ENCODE measurements at regions not wholly inside any gene's neighbourhood (a gene's known extent, or its start where the extent isn't known, plus 50 kb on each side); places are given as distances from the start of the nearest gene placed in this dataset.

DNA sequence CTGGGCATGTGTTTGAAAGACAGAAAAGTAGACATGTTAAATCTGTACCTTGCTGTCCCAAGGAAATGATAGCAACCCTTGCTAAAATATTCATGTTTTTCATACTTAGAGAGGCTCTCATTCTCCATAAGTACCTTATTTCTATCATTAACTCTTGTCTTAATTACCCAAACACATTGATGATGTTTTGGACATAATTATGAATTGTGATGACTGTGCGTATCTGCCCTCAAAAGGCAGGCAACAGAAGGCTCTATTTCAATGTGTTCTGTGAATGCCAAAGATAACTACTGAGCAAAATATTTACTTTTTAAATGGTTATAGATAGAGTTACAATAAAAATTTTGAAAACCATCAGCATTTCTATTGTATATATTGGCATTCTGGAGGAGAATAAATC is 1263.8 kb downstream of the ZPLD1 start:
- no peak overlapping the region for H2BK5ac ChIP-seq (ENCODE audit: insufficient read length, low read length)
- H4K20me1 ChIP-seq (ENCODE audit: control insufficient read depth, insufficient read depth, insufficient read length) = no peaks in the 10 kb centered on the region
- no peak overlapping the region for H3K18ac ChIP-seq (ENCODE audit: insufficient read length, low read depth, low read length)
- H3K4me1 ChIP-seq (ENCODE audit: insufficient read depth, low read length) = no peaks in the 10 kb centered on the region
- H3K23me2 ChIP-seq (ENCODE audit: insufficient read length, low read depth, low read length, poor library complexity, severe bottlenecking) = no peaks in the 10 kb centered on the region
- H3K4me3 Mint-ChIP-seq = no peak overlapping the region
- no peak overlapping the region for H3K4me2 ChIP-seq (ENCODE audit: insufficient read depth, insufficient read length, low read length)
- H2AK5ac ChIP-seq (ENCODE audit: insufficient read length, low read length) = no peak overlapping the region
- H3K36me3 Mint-ChIP-seq (ENCODE audit: insufficient read depth in 1 of 3, low read depth in 3 of 3) = no peaks in the 10 kb centered on the region
- H3K23ac ChIP-seq (ENCODE audit: insufficient read length, low read depth, low read length) = no peak overlapping the region
- no peak overlapping the region for H3T11ph ChIP-seq (ENCODE audit: low read length)
- H3K9me3 Mint-ChIP-seq = no peaks in the 10 kb centered on the region
- no peaks in the 10 kb centered on the region; the same call in 1 of the 2 replicates for H3K27me3 Mint-ChIP-seq (ENCODE audit: low read depth)
- no peak overlapping the region for H3K27ac ChIP-seq (ENCODE audit: insufficient read length, low read depth, low read length)
- H4K91ac ChIP-seq (ENCODE audit: insufficient read length, low read depth, low read length) = no peak overlapping the region
- no peaks in the 10 kb centered on the region for H3K27me3 ChIP-seq (ENCODE audit: insufficient read depth, low read length)
- H2BK15ac ChIP-seq (ENCODE audit: low read depth, low read length) = no peak overlapping the region
- H3K14ac ChIP-seq (ENCODE audit: insufficient read depth, low read length) = no peak overlapping the region
- H3K79me1 ChIP-seq (ENCODE audit: insufficient read depth, low read depth, low read length, poor library complexity, severe bottlenecking) = no peaks in the 10 kb centered on the region
- WGBS (ENCODE audit: extremely low coverage, insufficient read length, low lambda C conversion rate) = no CpG with 5 or more reads among the region's 1 CpG
- H3K27ac Mint-ChIP-seq = no peak overlapping the region
- H4K8ac ChIP-seq (replicated peaks; ENCODE audit: insufficient read length, low read depth, low read length) = no peak overlapping the region
- no peak overlapping the region for H2BK20ac ChIP-seq (ENCODE audit: low read depth, low read length, poor library complexity, severe bottlenecking)
- H3K4ac ChIP-seq (ENCODE audit: low read depth, low read length) = no peak overlapping the region
- no peak overlapping the region for H2BK120ac ChIP-seq (ENCODE audit: low read depth, low read length, poor library complexity, severe bottlenecking)
- no peak overlapping the region for H3K56ac ChIP-seq (ENCODE audit: insufficient read length, low read depth, low read length)
- DNase-seq = no peak
- no peak overlapping the region for H2AFZ ChIP-seq (ENCODE audit: low read length)
- H3K9ac ChIP-seq (ENCODE audit: extremely low read depth, insufficient read length, low read length) = no peak overlapping the region
- H4K5ac ChIP-seq (ENCODE audit: insufficient read length, low read depth, low read length) = no peak overlapping the region
- H3K79me2 ChIP-seq (ENCODE audit: insufficient read depth, low read length) = no peaks in the 10 kb centered on the region
- no peaks in the 10 kb centered on the region for H3K4me1 Mint-ChIP-seq
- no peaks in the 10 kb centered on the region for H3K9me3 ChIP-seq (ENCODE audit: control insufficient read depth, low read depth, low read length)
- no peak overlapping the region for H2BK12ac ChIP-seq (ENCODE audit: insufficient read length, low read depth, low read length)
- TF ChIP-seq, protein P1, sequence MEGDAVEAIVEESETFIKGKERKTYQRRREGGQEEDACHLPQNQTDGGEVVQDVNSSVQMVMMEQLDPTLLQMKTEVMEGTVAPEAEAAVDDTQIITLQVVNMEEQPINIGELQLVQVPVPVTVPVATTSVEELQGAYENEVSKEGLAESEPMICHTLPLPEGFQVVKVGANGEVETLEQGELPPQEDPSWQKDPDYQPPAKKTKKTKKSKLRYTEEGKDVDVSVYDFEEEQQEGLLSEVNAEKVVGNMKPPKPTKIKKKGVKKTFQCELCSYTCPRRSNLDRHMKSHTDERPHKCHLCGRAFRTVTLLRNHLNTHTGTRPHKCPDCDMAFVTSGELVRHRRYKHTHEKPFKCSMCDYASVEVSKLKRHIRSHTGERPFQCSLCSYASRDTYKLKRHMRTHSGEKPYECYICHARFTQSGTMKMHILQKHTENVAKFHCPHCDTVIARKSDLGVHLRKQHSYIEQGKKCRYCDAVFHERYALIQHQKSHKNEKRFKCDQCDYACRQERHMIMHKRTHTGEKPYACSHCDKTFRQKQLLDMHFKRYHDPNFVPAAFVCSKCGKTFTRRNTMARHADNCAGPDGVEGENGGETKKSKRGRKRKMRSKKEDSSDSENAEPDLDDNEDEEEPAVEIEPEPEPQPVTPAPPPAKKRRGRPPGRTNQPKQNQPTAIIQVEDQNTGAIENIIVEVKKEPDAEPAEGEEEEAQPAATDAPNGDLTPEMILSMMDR (conservative IDR thresholded peaks at IDR 0.05) = no peak
